ENCODE measurements at regions not wholly inside any gene's neighbourhood (a gene's known extent, or its start where the extent isn't known, plus 50 kb on each side); places are given as distances from the start of the nearest gene placed in this dataset.

DNA sequence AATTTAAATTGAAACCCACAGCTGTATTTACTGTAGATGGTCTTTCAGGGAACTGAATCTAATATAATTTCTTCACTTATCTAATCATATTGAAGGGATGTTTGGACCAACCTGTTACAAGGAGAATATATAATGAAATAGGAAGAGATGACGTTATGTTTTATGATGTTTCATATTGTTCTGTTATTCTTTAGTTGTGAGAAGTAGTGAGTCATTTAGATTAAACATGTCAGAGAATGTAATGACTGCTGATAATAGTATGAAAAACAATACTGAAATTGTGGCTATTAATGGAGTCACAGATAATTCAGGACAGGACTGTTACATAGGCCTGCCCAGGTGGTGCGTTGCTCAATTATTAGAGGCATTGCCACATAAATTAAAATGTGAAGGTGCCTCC is 1993.4 kb downstream of the EFNA5 start:
- Histone ChIP-seq H3K9me3 (ENCODE audit: control insufficient read depth, low read depth, low read length) (no peaks in the 10 kb centered on the region), H4K20me1 (ENCODE audit: control insufficient read depth, extremely low read depth, insufficient read depth, low read length) (no peaks in the 10 kb centered on the region), H3K27me3 (ENCODE audit: control insufficient read depth, extremely low read depth, insufficient read depth, low read length) (no peaks in the 10 kb centered on the region), H3K27ac (ENCODE audit: control insufficient read depth, insufficient read depth, low read length) (no peak overlapping the region), H3K4me2 (ENCODE audit: control insufficient read depth, extremely low read depth, insufficient read depth, low read depth, low read length) (no peak overlapping the region), H3K9ac (ENCODE audit: control insufficient read depth, extremely low read depth, insufficient read depth, low read length) (no peak overlapping the region), H3K4me3 (ENCODE audit: control insufficient read depth in 2 of 3, extremely low read depth in 1 of 3, insufficient read depth in 2 of 3, low read depth in 1 of 3, low read length in 3 of 3) (no peak overlapping the region), H3K4me1 (ENCODE audit: control insufficient read depth, extremely low read depth, insufficient read depth, low read length) (no peaks in the 10 kb centered on the region), H2AFZ (ENCODE audit: control insufficient read depth, low read length) (no peak overlapping the region), H3K36me3 (ENCODE audit: control insufficient read depth in 2 of 2, extremely low read depth in 1 of 2, insufficient read depth in 2 of 2, low read length in 2 of 2) (no peaks in the 10 kb centered on the region), H3K79me2 (ENCODE audit: control insufficient read depth, insufficient read depth, low read length) (no peaks in the 10 kb centered on the region), H3K9me1 (ENCODE audit: control insufficient read depth, extremely low read depth, insufficient read depth, low read length) (no peaks in the 10 kb centered on the region)
- DNase-seq (ENCODE audit: low read depth, low spot score) (no peak), FAIRE-seq (no peak)
- dilution Hi-C loops (cut with MboI; ENCODE audit: extremely low pct_ligation_motif_present, low sequenced_read_pairs) = no loop called here
- no peak for TF ChIP-seq EZH2 (IDR thresholded peaks at IDR 0.05; ENCODE audit: low read length)
- TF ChIP-seq, protein P1, sequence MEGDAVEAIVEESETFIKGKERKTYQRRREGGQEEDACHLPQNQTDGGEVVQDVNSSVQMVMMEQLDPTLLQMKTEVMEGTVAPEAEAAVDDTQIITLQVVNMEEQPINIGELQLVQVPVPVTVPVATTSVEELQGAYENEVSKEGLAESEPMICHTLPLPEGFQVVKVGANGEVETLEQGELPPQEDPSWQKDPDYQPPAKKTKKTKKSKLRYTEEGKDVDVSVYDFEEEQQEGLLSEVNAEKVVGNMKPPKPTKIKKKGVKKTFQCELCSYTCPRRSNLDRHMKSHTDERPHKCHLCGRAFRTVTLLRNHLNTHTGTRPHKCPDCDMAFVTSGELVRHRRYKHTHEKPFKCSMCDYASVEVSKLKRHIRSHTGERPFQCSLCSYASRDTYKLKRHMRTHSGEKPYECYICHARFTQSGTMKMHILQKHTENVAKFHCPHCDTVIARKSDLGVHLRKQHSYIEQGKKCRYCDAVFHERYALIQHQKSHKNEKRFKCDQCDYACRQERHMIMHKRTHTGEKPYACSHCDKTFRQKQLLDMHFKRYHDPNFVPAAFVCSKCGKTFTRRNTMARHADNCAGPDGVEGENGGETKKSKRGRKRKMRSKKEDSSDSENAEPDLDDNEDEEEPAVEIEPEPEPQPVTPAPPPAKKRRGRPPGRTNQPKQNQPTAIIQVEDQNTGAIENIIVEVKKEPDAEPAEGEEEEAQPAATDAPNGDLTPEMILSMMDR (optimal IDR thresholded peaks at IDR 0.05 in 1 of 3, IDR thresholded peaks at IDR 0.05 in 1 of 3, conservative IDR thresholded peaks at IDR 0.05 in 1 of 3; ENCODE audit: extremely low read depth in 1 of 3, insufficient read depth in 2 of 3, low read length in 3 of 3) = no peak

DNA sequence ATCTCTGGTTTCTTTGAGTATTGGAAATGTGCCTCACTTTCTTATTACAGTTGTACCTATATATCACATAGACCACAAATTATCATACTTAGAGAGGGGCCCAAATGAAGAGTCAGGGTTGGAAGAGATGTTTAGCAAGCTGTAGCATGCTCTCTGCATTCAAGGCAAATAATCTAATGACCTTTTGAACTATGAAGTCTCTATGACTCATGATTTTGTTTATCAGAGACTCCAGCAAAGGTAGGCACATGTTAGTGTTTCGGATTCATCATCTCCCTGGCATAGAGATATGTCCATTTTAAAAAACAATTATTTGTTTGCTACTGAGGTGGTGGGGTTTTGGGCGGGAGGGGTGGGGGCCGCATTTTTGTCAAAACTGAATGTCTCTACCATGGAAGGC is 2000.1 kb downstream of the EFNA5 start:
- dilution Hi-C loops (cut with MboI; ENCODE audit: extremely low pct_ligation_motif_present, low sequenced_read_pairs) = no loop called here
- Histone ChIP-seq H3K4me2 (ENCODE audit: control insufficient read depth, extremely low read depth, insufficient read depth, low read depth, low read length) (no peak overlapping the region), H3K9ac (ENCODE audit: control insufficient read depth, extremely low read depth, insufficient read depth, low read length) (no peak overlapping the region), H3K9me1 (ENCODE audit: control insufficient read depth, extremely low read depth, insufficient read depth, low read length) (no peaks in the 10 kb centered on the region), H3K27ac (ENCODE audit: control insufficient read depth, insufficient read depth, low read length) (no peak overlapping the region), H2AFZ (ENCODE audit: control insufficient read depth, low read length) (no peak overlapping the region), H3K4me1 (ENCODE audit: control insufficient read depth, extremely low read depth, insufficient read depth, low read length) (no peaks in the 10 kb centered on the region), H3K4me3 (ENCODE audit: control insufficient read depth in 2 of 3, extremely low read depth in 1 of 3, insufficient read depth in 2 of 3, low read depth in 1 of 3, low read length in 3 of 3) (no peak overlapping the region), H4K20me1 (ENCODE audit: control insufficient read depth, extremely low read depth, insufficient read depth, low read length) (no peaks in the 10 kb centered on the region), H3K27me3 (ENCODE audit: control insufficient read depth, extremely low read depth, insufficient read depth, low read length) (no peaks in the 10 kb centered on the region), H3K36me3 (ENCODE audit: control insufficient read depth in 2 of 2, extremely low read depth in 1 of 2, insufficient read depth in 2 of 2, low read length in 2 of 2) (no peaks in the 10 kb centered on the region), H3K9me3 (ENCODE audit: control insufficient read depth, low read depth, low read length) (no peaks in the 10 kb centered on the region), H3K79me2 (ENCODE audit: control insufficient read depth, insufficient read depth, low read length) (no peaks in the 10 kb centered on the region)
- TF ChIP-seq EZH2 (IDR thresholded peaks at IDR 0.05; ENCODE audit: low read length) = no peak
- TF ChIP-seq, protein P1 (optimal IDR thresholded peaks at IDR 0.05 in 1 of 3, IDR thresholded peaks at IDR 0.05 in 1 of 3, conservative IDR thresholded peaks at IDR 0.05 in 1 of 3; ENCODE audit: extremely low read depth in 1 of 3, insufficient read depth in 2 of 3, low read length in 3 of 3) = no peak
- FAIRE-seq (no peak), DNase-seq (ENCODE audit: low read depth, low spot score) (no peak)
